GM12878 (cell line): ENCODE measurements at regions not wholly inside any gene's neighbourhood (a gene's known extent, or its start where the extent isn't known, plus 50 kb on each side); places are given as distances from the start of the nearest gene placed in this dataset.

ENCODE experiments used
- ATAC-seq: fragments of 200-7000 bp; cut with Tn5 transposase; 3 replicates; pipeline ENCODE4 v1.9.1; 2020; ENCODE audit warnings: mild to moderate bottlenecking, moderate library complexity
- BruUV-seq: library from RNA; stranded (reverse); fragments of 400-500 nt; replicated peaks from 2 replicates; lab custom pipeline; 2021; lab: Mats Ljungman, UMichigan
- CTCF ChIA-PET: fragments of 300-600 bp; sonication (Branson Sonifier 250); formaldehyde crosslinking; extraction: SDS; loops from one replicate; lab custom pipeline; 2021; ENCODE audit warnings: inconsistent platforms; lab: Yijun Ruan, JAX
- POLR2A ChIA-PET: fragments of 350-600 bp; formaldehyde crosslinking; extraction: SDS; loops from one replicate; lab custom pipeline; 2021; ENCODE audit warnings: inconsistent platforms; lab: Charles Lee
- RAD21 ChIA-PET: fragments of 300-600 bp; sonication (Branson Sonifier 250); formaldehyde crosslinking; loops from one replicate; lab custom pipeline; 2023; ENCODE audit warnings: antibody characterized with exemption; ENCODE audit not compliant: unreplicated experiment; lab: Charles Lee
- SMC1A ChIA-PET: fragments of 300-600 bp; sonication (Branson Sonifier 250); formaldehyde crosslinking; loops from one replicate; lab custom pipeline; 2023; ENCODE audit not compliant: unreplicated experiment, uncharacterized antibody; lab: Charles Lee
- DNase-seq: peaks from one replicate; pipeline ENCODE4 v3.0.0-alpha.2; 2011; ENCODE audit warnings: low read depth, low spot score
- FAIRE-seq: peaks from 3 replicates; lab custom pipeline; 2011; peaks lifted over from hg19 to GRCh38; lab: Jason Lieb, UNC
- H2AFZ ChIP-seq: 2 replicates; pipeline ENCODE4 v1.6.0; 2011; ENCODE audit warnings: low read depth, low read length, control low read depth; ENCODE audit not compliant: control insufficient read depth
- H3K27ac ChIP-seq: 2 replicates; pipeline ENCODE4 v1.5.1; 2011; ENCODE audit warnings: control low read depth; ENCODE audit not compliant: control insufficient read depth, insufficient read depth
- H3K27me3 ChIP-seq, 2 experiments: replicated peaks in 1 of 2; 2 replicates each; pipeline versions ENCODE4 v1.6.0 to v1.6.1; 2011; ENCODE audit warnings: low read length in 1 of 2; ENCODE audit not compliant: control insufficient read depth in 2 of 2, insufficient read depth in 2 of 2
- H3K36me3 ChIP-seq, 2 experiments: 2 replicates each; pipeline ENCODE4 v1.5.1; 2011; ENCODE audit warnings: low read length in 1 of 2; ENCODE audit not compliant: control insufficient read depth in 2 of 2, insufficient read depth in 2 of 2
- H3K4me1 ChIP-seq: 2 replicates; pipeline ENCODE4 v1.6.1; 2011; ENCODE audit warnings: mild to moderate bottlenecking, low read length, moderate library complexity, mixed read lengths; ENCODE audit not compliant: control insufficient read depth, insufficient read depth
- H3K4me2 ChIP-seq: 2 replicates; pipeline ENCODE4 v1.6.0; 2011; ENCODE audit warnings: control low read depth; ENCODE audit not compliant: control insufficient read depth, insufficient read depth
- H3K4me3 ChIP-seq: fragments of 200-600 bp; sonication (generic); 2 replicates; pipeline ENCODE4 v1.5.1; 2016
- H3K79me2 ChIP-seq: 2 replicates; pipeline ENCODE4 v1.6.0; 2011; ENCODE audit warnings: low read length; ENCODE audit not compliant: control insufficient read depth, insufficient read depth
- H3K9ac ChIP-seq: 2 replicates; pipeline ENCODE4 v1.8.0; 2011; ENCODE audit warnings: low read length, control low read depth, mixed read lengths; ENCODE audit not compliant: control insufficient read depth, insufficient read depth
- H3K9me3 ChIP-seq: replicated peaks from 3 replicates; pipeline ENCODE4 v1.5.1; 2011; ENCODE audit warnings: mild to moderate bottlenecking, low read length; ENCODE audit not compliant: control insufficient read depth, insufficient read depth
- H4K20me1 ChIP-seq: 2 replicates; pipeline ENCODE4 v1.6.0; 2011; ENCODE audit not compliant: control insufficient read depth, insufficient read depth
- BACH1 ChIP-seq: fragments of 450-650 bp; IDR thresholded peaks from 2 replicates; pipeline ENCODE4 v1.6.1; 2017; ENCODE audit warnings: mild to moderate bottlenecking, borderline replicate concordance
- CREM ChIP-seq: IDR thresholded peaks from 2 replicates; pipeline ENCODE4 v1.6.1; 2014; ENCODE audit warnings: antibody characterized with exemption, low read depth
- EED ChIP-seq: sonication (generic); IDR thresholded peaks from 2 replicates; pipeline ENCODE4 v1.6.1; 2016; ENCODE audit warnings: antibody characterized with exemption, low read depth
- MEF2B ChIP-seq: fragments of 450-650 bp; IDR thresholded peaks from 2 replicates; pipeline ENCODE4 v1.6.1; 2018; ENCODE audit warnings: mild to moderate bottlenecking, moderate library complexity; ENCODE audit not compliant: partially characterized antibody, poor library complexity, severe bottlenecking
- MLLT1 ChIP-seq: fragments of 450-650 bp; IDR thresholded peaks from 2 replicates; pipeline ENCODE4 v1.6.1; 2016; ENCODE audit warnings: mild to moderate bottlenecking
- MTA3 ChIP-seq: IDR thresholded peaks from 2 replicates; pipeline ENCODE4 v1.6.1; 2012; ENCODE audit warnings: low read length, inconsistent platforms, borderline replicate concordance
- MYC ChIP-seq: IDR thresholded peaks from 2 replicates; pipeline ENCODE4 v1.6.1; 2011; ENCODE audit warnings: mild to moderate bottlenecking, low read length, moderate library complexity, inconsistent platforms; ENCODE audit not compliant: insufficient read depth, insufficient replicate concordance, insufficient read length, severe bottlenecking
- NR2C1 ChIP-seq: fragments of 450-650 bp; IDR thresholded peaks from 2 replicates; pipeline ENCODE4 v1.6.1; 2017; ENCODE audit warnings: antibody characterized with exemption, mild to moderate bottlenecking, moderate library complexity
- POLR2AphosphoS5 ChIP-seq: IDR thresholded peaks from 2 replicates; pipeline ENCODE4 v1.6.1; 2011; ENCODE audit warnings: mild to moderate bottlenecking, low read length, inconsistent platforms
- RUNX3 ChIP-seq: IDR thresholded peaks from 2 replicates; pipeline ENCODE4 v1.6.1; 2012; ENCODE audit warnings: low read length, inconsistent platforms
- SIX5 ChIP-seq: IDR thresholded peaks from 2 replicates; pipeline ENCODE4 v1.6.1; 2011; ENCODE audit warnings: mild to moderate bottlenecking, low read depth, low read length, moderate library complexity; ENCODE audit not compliant: severe bottlenecking
- SMAD1 ChIP-seq: fragments of 450-650 bp; IDR thresholded peaks from 2 replicates; pipeline ENCODE4 v1.6.1; 2018; ENCODE audit warnings: mild to moderate bottlenecking, low read depth; ENCODE audit not compliant: partially characterized antibody
- SMC3 ChIP-seq: IDR thresholded peaks from 2 replicates; pipeline ENCODE4 v1.6.1; 2011; ENCODE audit warnings: low read length, improper control_type of control experiment, borderline replicate concordance
- SREBF1 ChIP-seq: IDR thresholded peaks from 2 replicates; pipeline ENCODE4 v1.6.1; 2012; ENCODE audit warnings: mild to moderate bottlenecking, low read length
- ZBTB40 ChIP-seq: fragments of 450-650 bp; IDR thresholded peaks from 2 replicates; pipeline ENCODE4 v1.6.1; 2016; ENCODE audit warnings: mild to moderate bottlenecking, moderate library complexity, borderline replicate concordance
- ZSCAN29 ChIP-seq: fragments of 450-650 bp; IDR thresholded peaks from 2 replicates; pipeline ENCODE4 v1.6.1; 2017; ENCODE audit warnings: mild to moderate bottlenecking, moderate library complexity
- WGBS: methylation state at CpG from one replicate; pipeline ENCODE4 v1.1.6; 2016; ENCODE audit warnings: low lambda C conversion rate; ENCODE audit not compliant: insufficient replicate concordance, insufficient coverage; ENCODE audit errors: missing lambda C conversion rate; 5-methylcytosine and 5-hydroxymethylcytosine counted together
- in situ Hi-C: fragments of 300-500 bp; cut with MboI; formaldehyde crosslinking; loops from 9 replicates; pipeline ENCODE4 v1.14.3; 2018; ENCODE audit warnings: mixed read lengths
- intact Hi-C: fragments of 100-400 bp; cut with micrococcal nuclease; formaldehyde crosslinking; loops from one replicate; pipeline ENCODE4 v1.14.2; 2022; ENCODE audit not compliant: unreplicated experiment

- no peaks in the 10 kb centered on the region for H3K4me1 ChIP-seq
- BruUV-seq, result no TSS peak
- no peak for FAIRE-seq
- no peaks in the 10 kb centered on the region for H3K27me3 ChIP-seq
- H3K4me2 ChIP-seq, result no peak overlapping the region
- TF ChIP-seq ZBTB40, result no peak
- no peak for TF ChIP-seq RUNX3
- TF ChIP-seq MLLT1, result no peak
- no peak for TF ChIP-seq SMAD1
- TF ChIP-seq POLR2AphosphoS5, result no peak
- TF ChIP-seq EED, result no peak
- no peak for TF ChIP-seq BACH1
- TF ChIP-seq NR2C1, result no peak
- TF ChIP-seq MTA3, result no peak
- TF ChIP-seq MEF2B, result no peak
- no peak for TF ChIP-seq SREBF1
- no peak for TF ChIP-seq ZSCAN29
- no peak for TF ChIP-seq CREM
- no peak for TF ChIP-seq SMC3
- TF ChIP-seq MYC, result no peak
- no peak for TF ChIP-seq SIX5
- no peaks in the 10 kb centered on the region; the same call in 2 of the 3 replicates for H3K9me3 ChIP-seq
- SMC1A ChIA-PET, result no interaction called here
- H3K36me3 ChIP-seq, result no peaks in the 10 kb centered on the region
- no peak overlapping the region for H3K9ac ChIP-seq
- ATAC-seq, result no peak
- H4K20me1 ChIP-seq, result no peaks in the 10 kb centered on the region
- no peak overlapping the region for H3K4me3 ChIP-seq
- RAD21 ChIA-PET, result no interaction called here
- no peaks in the 10 kb centered on the region for H3K79me2 ChIP-seq
- no peak overlapping the region for H2AFZ ChIP-seq
- no peak overlapping the region for H3K27ac ChIP-seq
- DNase-seq, result no peak
- CTCF ChIA-PET, result no interaction called here
- in situ Hi-C loops, result no loop called here
- POLR2A ChIA-PET, result no interaction called here
- intact Hi-C loops, result no loop called here
- WGBS, result 39% methylated on average over 5 of the region's 5 CpGs
Observed at GRCh38 chr6:164124986-164125385, 710.5 kb downstream of the QKI start.
